Inflammatory macrophage (primary cell): ENCODE measurements at regions not wholly inside any gene's neighbourhood (a gene's known extent, or its start where the extent isn't known, plus 50 kb on each side); places are given as distances from the start of the nearest gene placed in this dataset.

Experiments used
- DNase-seq, 2 donors: peaks; one replicate each; pipeline ENCODE4 v3.0.0-alpha.2; 2020 to 2022

- DNase-seq = no peak
Observed at GRCh38 chr3:117005274-117005673, 295.7 kb downstream of the TUSC7 start.

- DNase-seq = no peak
Observed at GRCh38 chr3:117005911-117006522, 296.4 kb downstream of the TUSC7 start.

DNA sequence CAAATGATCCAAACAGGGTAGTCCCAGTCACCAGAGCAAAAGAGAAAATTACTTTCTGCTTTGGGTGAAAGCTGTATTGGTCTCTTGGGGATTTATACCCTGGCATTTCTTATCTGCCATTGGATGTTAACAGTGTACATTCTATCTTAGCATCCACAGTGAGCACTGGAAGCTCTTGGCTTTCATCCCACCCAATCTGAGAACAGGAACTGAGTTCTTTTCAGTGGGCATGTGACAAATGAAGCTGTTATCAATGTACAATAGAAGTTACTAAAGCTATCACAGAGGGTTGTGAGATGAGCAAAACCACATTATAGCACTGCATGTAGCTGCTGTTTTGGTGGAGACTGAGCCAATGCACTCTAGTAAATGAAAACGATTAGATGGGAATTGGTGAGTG, 300.7 kb downstream of the TUSC7 start:
- DNase-seq = no peak

GRCh38 chr3:117011687-117012250, 302.2 kb downstream of the TUSC7 start:
- no peak for DNase-seq

DNA sequence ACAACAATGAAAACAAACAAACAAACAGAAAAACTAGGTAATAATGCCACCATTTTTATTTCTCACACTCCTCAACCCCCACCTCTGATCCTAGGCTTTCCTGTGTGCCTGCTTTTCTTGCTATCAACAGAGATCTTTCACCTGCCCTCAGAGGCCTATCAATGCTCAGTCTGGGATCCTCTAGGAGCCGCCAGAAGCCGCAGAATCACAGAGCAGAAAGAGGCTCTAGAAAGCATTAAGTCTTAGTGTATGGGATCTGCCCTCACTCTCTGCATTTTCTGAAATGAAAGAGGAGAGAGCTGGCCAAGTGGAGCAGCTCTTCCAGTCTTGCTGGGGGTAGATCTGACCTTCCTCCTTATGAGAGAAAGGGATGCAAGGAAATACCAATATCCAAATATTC, 306.8 kb downstream of the TUSC7 start:
- DNase-seq = no peak

GRCh38 chr3:117017135-117017894, 307.7 kb downstream of the TUSC7 start:
- DNase-seq = no peak

DNA sequence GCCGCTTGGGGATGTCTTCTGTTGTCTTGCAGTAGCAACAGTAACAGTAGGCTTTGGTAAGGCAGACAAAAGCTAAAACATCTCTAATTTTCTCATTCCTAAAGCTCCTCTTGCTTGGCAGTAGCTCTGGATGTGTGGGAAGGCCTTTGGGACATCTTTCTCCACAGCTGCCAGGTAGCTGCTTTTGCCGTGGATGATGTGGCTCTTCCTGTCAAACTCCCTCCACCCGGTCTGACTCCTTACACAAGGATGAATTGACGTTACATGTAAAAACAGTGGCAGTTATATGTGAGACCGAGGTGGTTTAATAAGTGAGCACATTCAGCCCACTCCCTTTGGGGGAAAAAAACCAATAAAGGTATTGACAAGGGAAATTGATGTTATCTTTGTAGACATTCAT, 309.1 kb downstream of the TUSC7 start:
- no peak for DNase-seq

DNA sequence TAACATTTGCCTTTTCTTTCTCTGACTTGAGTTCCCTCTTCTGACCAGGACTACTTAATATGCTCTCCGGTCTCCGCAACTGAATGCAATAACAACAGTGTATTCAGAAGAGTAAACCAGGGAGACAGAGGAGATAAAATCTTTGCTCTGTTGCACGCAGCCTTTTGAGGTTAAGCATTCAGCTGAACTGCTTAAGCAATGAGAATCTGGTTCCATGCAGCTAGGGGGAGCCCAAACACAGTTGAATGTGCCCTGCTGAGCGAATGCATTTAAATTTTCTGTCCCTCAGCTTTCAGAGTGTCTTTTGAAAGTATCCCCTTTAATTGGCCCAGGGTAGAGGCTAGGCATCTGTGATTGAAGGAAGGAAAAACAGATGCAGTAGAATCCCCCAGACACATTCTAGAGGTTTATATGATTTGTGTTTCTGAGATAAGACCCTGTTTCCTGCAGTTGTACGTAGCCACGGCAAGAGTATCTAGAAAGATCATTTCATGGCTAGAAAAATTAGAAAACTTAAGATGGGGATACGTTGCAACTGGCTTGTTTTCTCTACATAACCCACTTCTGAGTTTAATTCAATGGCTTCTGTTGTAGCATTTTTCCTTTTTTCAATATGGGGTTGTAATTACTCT, 309.6 kb downstream of the TUSC7 start:
- peak; percentile 76 to 78 for DNase-seq

DNA sequence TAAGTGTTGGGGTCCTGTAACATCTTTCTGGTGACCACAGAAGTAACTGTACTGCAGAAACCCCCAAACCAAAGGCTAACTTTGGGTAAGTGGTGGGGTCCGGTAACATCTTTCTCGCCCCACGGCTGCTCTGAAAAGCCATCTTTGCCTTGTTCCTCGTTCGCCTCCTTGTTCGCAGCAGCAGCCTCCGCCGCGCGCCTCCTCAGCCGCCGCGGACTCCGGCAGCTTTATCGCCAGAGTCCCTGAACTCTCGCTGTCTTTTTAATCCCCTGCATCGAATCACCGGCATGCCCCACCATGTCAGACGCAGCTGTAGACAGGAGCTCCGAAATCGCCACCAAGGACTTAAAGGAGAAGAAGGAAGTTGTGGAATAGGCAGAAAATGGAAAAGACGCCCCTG, 316.8 kb downstream of the TUSC7 start:
- no peak for DNase-seq

DNA sequence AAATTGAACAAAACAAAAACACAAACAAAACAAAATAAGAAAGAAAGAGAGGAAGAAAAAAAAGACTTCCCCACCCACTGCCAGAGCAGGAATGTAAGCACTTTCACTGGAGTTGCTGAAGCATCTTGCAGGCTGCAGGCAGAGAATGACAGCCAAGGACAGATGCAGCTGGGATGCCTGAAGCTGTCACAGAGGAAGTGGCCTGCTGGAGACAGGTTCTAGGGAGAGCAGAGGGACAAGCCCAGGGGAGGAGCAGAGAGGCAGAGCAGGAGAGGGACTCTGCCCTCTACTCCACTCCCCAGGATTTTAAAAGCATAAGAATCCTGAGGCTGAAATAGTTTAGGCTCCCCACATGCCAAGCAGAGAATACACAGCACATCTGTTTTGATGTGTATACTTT, 326.2 kb downstream of the TUSC7 start:
- DNase-seq = peak; percentile 51 to 54

- peak; percentile 96 to 98 for DNase-seq
Observed at GRCh38 chr3:117036259-117036799, 326.8 kb downstream of the TUSC7 start.

- peak; percentile 20 to 38 for DNase-seq
Observed at GRCh38 chr3:117045143-117045542, 335.6 kb downstream of the TUSC7 start.

DNA sequence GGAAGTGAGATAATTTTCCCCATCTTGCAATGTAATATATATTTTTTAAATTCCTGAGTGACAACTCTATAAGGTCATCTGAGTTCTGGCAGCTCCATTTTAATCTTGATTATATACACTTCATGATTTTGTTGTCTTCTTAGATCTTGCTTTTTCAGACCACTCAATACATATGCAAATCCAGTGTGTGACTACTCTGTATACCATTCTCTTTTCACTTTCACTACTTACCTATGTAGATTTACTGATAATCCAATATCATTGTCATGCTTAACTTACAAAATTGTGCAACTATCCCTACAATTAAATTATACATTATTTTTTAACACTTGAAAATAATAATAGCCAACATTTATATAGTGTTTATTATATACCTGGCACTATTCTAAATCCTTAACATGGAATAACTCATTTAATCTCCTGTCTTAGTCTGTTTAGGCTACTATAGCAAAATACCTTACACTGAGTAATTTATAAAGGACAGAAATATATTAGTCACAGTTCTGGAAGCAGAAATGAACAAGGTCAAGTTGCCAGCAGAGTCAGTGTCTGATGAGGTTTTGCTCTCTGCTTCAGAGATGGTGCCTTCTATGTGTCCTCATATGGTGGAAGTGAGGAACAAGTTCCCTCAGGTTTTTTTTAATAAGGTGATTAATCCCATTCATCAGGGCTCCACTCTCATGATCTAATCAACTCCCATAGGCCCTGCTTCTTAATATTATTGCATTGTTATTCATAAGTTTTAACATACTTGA, 338.5 kb downstream of the TUSC7 start:
- DNase-seq = no peak

DNA sequence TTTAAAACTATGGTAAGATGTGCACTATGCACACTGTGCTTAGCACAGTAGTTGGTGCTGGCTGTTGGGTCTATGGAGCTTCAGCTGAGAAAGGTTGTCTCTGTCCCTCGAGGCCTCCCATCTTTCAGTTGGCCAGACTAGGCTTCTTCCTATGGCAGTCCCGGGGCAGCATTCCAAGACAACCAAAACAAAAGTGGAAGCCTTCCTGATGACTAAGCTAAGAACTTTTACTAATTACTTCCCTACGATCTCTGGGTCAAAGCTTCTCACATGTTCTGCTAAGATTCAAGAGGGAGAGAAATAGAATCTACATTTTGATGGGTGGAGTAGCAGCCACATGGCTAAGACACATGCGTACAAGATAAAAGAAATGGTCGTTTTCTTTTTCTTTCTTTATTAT, 342.8 kb downstream of the TUSC7 start:
- DNase-seq = no peak

DNA sequence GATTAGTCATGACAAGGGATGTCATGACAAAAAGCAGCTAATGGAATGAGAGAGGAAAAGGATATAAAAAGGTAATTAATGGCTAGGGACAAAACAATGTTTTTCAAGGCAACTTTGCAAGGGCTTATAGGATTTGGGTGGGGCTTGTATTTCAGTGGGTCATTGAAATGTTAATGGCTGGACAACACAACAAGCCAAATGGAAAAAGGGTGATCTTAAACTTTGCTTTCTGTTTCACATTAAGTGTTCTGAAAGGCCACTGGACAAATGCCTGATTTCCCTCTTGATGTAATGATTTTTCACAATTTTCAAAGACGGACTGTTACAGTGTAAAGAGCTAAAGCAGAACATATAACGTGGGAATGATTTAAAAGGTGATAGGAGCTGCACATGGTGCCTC, 345.0 kb downstream of the TUSC7 start:
- DNase-seq = no peak

- DNase-seq = peak; percentile 59 to 60
Observed at GRCh38 chr3:117056946-117057345, 347.4 kb downstream of the TUSC7 start.

DNA sequence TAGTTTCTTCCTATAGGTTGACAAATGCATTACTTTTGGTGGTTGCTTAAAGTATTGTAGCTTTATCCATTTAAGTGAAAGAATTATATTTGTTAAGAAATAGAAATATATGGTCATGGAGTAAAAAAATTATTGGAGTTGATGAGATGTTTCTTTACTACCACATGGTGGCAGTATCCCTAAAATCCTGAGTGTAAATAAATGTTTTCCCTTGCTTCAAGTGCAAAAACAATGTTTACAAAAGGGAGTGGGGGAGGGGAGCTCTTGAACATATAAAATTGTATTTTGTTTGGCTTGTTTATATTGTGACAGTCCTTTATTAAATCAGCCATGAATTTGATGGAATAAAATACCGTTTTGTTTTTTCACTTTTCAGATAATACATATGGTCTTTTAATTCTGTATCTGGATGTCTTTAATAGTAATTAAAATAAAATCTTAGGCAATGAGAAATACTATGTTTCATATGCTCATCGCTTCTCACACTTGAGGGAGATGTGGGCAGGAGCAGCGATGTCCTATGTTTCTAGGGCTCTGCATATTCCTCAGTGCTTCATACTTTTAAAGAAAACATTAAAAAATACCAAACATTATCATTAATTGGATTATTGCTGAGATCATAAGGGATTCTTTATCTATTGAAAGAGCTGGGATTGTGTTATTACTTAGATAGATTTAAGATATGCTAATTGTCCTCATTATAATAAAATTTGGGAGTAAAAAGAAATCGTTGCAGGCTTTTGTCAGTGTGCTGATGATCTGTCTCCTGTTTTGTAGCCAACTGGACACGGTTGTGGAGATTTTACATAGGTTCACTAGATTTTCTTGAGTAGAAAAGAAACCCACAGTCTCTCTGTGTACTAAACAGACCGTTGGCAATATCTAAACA, 349.7 kb downstream of the TUSC7 start:
- peak in 1 of 2 donors; percentile 54 for DNase-seq

- no peak for DNase-seq
Observed at GRCh38 chr3:117059956-117060270, 350.3 kb downstream of the TUSC7 start.

- DNase-seq = peak; percentile 53 to 88
Observed at GRCh38 chr3:117063930-117064329, 354.4 kb downstream of the TUSC7 start.

- no peak for DNase-seq
Observed at GRCh38 chr3:117068301-117068700, 358.7 kb downstream of the TUSC7 start.

DNA sequence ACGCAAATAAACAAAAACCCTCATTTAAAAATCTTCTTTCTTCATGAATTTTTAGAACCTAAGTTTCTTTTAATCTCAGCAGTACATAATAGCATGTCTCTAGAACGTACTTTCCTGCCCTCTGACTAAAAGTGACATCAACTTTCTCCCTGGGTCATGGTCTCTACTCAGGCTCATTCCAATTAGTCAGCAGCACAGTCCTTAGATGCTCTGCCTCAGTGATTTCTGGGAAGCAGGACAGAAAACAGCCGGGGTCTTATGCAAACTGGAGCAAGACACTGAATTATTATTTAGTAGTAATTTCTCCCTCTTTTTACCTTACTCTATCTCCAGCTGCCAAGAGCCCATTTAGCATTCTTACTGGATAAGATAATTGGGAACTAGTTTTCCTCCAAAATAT, 365.2 kb downstream of the TUSC7 start:
- no peak for DNase-seq

DNA sequence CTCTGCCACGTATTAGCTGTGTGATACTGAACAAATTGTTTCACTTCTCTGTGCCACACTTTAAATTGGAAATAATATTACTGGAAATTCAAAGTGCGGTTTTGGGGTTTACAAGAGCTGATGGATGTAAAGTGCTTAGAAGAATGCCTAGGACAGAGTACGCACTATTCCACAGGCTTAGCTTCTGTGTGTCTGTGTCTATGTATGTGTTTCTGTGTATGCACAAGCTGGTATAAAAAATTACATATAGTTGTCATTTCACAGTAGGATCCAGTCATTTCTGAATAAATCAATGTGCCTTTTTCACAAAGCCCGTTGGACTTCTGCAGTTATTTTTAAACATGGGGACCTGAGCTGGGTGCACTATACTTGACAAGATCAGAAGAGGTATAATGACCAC, 370.4 kb downstream of the TUSC7 start:
- no peak for DNase-seq
